ENCODE measurements at regions not wholly inside any gene's neighbourhood (a gene's known extent, or its start where the extent isn't known, plus 50 kb on each side); places are given as distances from the start of the nearest gene placed in this dataset.

GRCh38 chr5:115439639-115440038 lies 104.9 kb downstream of the FEM1C start:
- TF ChIP-seq POLR2AphosphoS5 (IDR thresholded peaks at IDR 0.05) = no peak
- TF ChIP-seq CTCF (IDR thresholded peaks at IDR 0.05) = no peak
- TF ChIP-seq POLR2A (IDR thresholded peaks at IDR 0.05) = no peak
- Histone ChIP-seq H3K27ac (no peak overlapping the region), H3K27me3 (no peaks in the 10 kb centered on the region), H3K4me3 (no peak overlapping the region), H3K9me3 (peaks cover 0 to 4% (median 2%) of the 10 kb centered on the region in 4 donors), H3K4me1 (peaks cover 0 to 9% (median 3%) of the 10 kb centered on the region in 4 donors), H3K36me3 (no peaks in the 10 kb centered on the region)
- ATAC-seq (ENCODE audit: low FRiP score in 2 of 2) (no peak), DNase-seq (no peak)
- 92 to 94% methylated on average over 2 of the region's 2 CpGs for WGBS, 2 donors

- Histone ChIP-seq H3K4me1 (peaks cover 0 to 9% (median 3%) of the 10 kb centered on the region in 4 donors), H3K36me3 (no peaks in the 10 kb centered on the region), H3K4me3 (no peak overlapping the region), H3K27me3 (no peaks in the 10 kb centered on the region), H3K9me3 (peaks cover 0 to 4% (median 2%) of the 10 kb centered on the region in 4 donors), H3K27ac (no peak overlapping the region)
- ATAC-seq (ENCODE audit: low FRiP score in 2 of 2) (no peak), DNase-seq (no peak)
- no peak for TF ChIP-seq POLR2A (IDR thresholded peaks at IDR 0.05)
- TF ChIP-seq POLR2AphosphoS5 (IDR thresholded peaks at IDR 0.05) = no peak
- TF ChIP-seq CTCF (IDR thresholded peaks at IDR 0.05) = no peak
- no peak for TF ChIP-seq EP300 (IDR thresholded peaks at IDR 0.05)
- WGBS, 2 donors = 68 to 78% methylated on average over 2 of the region's 2 CpGs
These were observed 105.5 kb downstream of the FEM1C start for GRCh38 chr5:115439042-115439441.

DNA sequence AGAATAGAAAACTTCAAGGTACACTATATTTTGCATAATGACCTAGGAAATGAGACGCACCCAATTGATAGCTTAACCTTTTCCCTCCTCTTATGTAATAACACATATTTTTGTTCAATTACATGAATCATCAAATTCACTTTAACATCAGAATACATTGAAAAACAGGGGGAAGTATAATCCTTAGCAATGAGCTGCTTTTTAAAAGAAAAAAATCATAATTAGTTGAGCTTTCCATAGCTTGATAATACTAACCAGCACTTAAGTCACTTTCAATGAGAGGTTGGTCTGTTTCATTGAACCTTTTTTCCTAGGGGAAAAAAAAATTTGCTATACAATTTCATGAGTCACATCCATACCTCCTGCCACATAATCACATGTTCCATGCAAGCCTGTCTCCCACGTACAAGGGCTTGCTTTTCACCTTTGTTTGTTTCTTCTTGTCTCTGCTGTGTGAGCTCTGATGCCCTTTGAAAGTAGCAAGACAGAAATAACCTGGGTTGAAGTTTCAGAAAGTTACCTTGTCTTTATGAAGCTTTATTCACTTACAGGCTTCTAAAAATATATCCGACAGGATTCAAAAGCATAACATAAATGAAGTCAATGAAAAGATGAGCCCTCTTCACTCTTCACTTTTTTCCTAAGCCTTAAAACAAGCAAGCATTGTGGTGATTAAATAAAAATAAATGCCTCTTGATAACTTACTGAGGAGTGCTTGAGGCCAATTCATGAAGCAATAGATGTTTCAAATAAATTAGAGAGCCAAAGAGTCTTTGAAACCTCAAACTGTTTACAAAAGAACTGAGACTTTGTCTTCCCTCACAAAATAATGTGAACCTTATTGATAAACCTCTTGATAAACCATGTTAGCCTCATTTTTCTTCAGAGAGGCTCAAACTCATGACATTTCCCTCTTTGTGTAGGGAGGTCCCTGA lies 108.5 kb downstream of the FEM1C start:
- 51 to 58% methylated on average over 3 of the region's 3 CpGs for WGBS, 2 donors
- H3K4me3 ChIP-seq = no peak overlapping the region
- TF ChIP-seq EP300 (IDR thresholded peaks at IDR 0.05) = no peak
- no peak for TF ChIP-seq POLR2AphosphoS5 (IDR thresholded peaks at IDR 0.05)
- no peak for TF ChIP-seq POLR2A (IDR thresholded peaks at IDR 0.05)
- TF ChIP-seq CTCF (IDR thresholded peaks at IDR 0.05) = no peak
- H3K9me3 ChIP-seq = peaks cover 0 to 4% (median 2%) of the 10 kb centered on the region in 4 donors
- H3K27me3 ChIP-seq = no peaks in the 10 kb centered on the region
- H3K27ac ChIP-seq = no peak overlapping the region
- DNase-seq (no peak), ATAC-seq (ENCODE audit: low FRiP score in 2 of 2) (no peak)
- H3K36me3 ChIP-seq = no peaks in the 10 kb centered on the region
- H3K4me1 ChIP-seq = peaks cover 0 to 26% (median 3%) of the 10 kb centered on the region in 4 donors

DNA sequence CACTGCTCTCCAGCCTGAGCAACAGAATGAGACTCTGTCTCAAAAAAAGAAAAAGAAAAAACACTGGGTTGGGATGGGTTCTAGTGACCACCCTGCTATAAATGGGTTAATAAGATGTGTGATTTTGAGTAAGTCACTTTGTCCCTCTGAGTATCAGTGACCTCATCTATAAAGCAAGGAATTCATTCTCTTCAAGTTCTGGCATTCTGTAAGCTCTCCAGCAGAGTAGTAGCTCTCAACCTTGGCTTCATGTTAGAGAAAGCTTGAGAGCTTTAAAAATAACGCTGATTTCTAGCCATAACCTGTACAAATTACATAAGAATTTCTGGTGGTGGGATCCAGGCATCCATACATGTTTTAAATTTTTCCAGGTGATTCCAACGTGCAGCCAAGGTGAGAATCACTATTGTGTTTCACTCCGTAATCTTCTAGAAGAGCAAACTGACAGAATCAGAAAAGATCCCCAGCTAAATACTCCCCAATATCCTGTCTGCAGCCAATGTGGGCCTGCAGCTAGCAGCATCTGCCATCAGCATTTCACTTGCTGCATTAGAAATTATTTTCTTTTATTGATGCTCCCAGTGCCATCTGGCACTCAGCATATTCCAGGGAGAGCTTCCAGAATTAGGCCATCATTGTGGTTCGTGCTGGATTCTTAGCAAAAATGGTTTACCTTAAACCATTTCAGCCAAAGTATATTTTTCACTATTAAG lies 109.4 kb downstream of the FEM1C start:
- peaks cover 0 to 31% (median 3%) of the 10 kb centered on the region in 4 donors for H3K4me1 ChIP-seq
- no peak overlapping the region for H3K27ac ChIP-seq
- ATAC-seq (ENCODE audit: low FRiP score in 2 of 2) (no peak), DNase-seq (no peak)
- TF ChIP-seq CTCF (IDR thresholded peaks at IDR 0.05) = no peak
- no peak for TF ChIP-seq POLR2AphosphoS5 (IDR thresholded peaks at IDR 0.05)
- no peak for TF ChIP-seq EP300 (IDR thresholded peaks at IDR 0.05)
- TF ChIP-seq POLR2A (IDR thresholded peaks at IDR 0.05) = no peak
- no peaks in the 10 kb centered on the region for H3K27me3 ChIP-seq
- H3K4me3 ChIP-seq = no peak overlapping the region
- peaks cover 0 to 4% (median 2%) of the 10 kb centered on the region in 4 donors for H3K9me3 ChIP-seq
- 61 to 64% methylated on average over 4 of the region's 4 CpGs for WGBS, 2 donors
- H3K36me3 ChIP-seq = no peaks in the 10 kb centered on the region

All from upper lobe of left lung (tissue), 6 donors.